Naive thymus-derived CD4-positive, alpha-beta T cell (primary cell): ENCODE measurements at regions not wholly inside any gene's neighbourhood (a gene's known extent, or its start where the extent isn't known, plus 50 kb on each side); places are given as distances from the start of the nearest gene placed in this dataset.

Source experiments
- ATAC-seq: fragments of 150-1000 bp; cut with Tn5 transposase; 2 replicates; pipeline ENCODE4 v1.10.0; 2021; ENCODE audit warnings: mild to moderate bottlenecking, moderate library complexity
- CTCF ChIA-PET: fragments of 350-600 bp; sonication (Branson Sonifier 250); formaldehyde crosslinking; loops from one replicate; lab custom pipeline; 2021; ENCODE audit warnings: antibody characterized with exemption; lab: Charles Lee
- POLR2A ChIA-PET: fragments of 350-600 bp; sonication (Branson Sonifier 250); formaldehyde crosslinking; loops from one replicate; lab custom pipeline; 2021; ENCODE audit warnings: antibody characterized with exemption, inconsistent platforms; lab: Charles Lee
- DNase-seq, 9 donors: peaks; one replicate each; pipeline versions ENCODE4 v3.0.0 to v3.0.0-alpha.2; 2020 to 2022; ENCODE audit warnings: mixed read lengths in 1 of 9
- H3K27ac ChIP-seq: one replicate; pipeline ENCODE4 v1.7.0; 2013; ENCODE audit warnings: mild to moderate bottlenecking, low read depth, low read length, moderate library complexity
- H3K27me3 ChIP-seq, 2 donors: one replicate each; pipeline ENCODE4 v1.7.0; 2013; ENCODE audit warnings: low read length in 2 of 2, mild to moderate bottlenecking in 2 of 2, moderate library complexity in 2 of 2; ENCODE audit not compliant: control insufficient read depth in 2 of 2, insufficient read depth in 2 of 2
- H3K36me3 ChIP-seq, 3 experiments: 1 replicate in 2 of 3; 2 replicates in 1 of 3; pipeline ENCODE4 v1.7.0; 2013; ENCODE audit warnings: low read length in 3 of 3, mild to moderate bottlenecking in 3 of 3, moderate library complexity in 1 of 3; ENCODE audit not compliant: insufficient read depth in 3 of 3, control insufficient read depth in 2 of 3
- H3K4me1 ChIP-seq, 2 donors: one replicate each; pipeline ENCODE4 v1.7.0; 2013; ENCODE audit warnings: low read length in 2 of 2, mild to moderate bottlenecking in 2 of 2, moderate library complexity in 1 of 2; ENCODE audit not compliant: control insufficient read depth in 2 of 2, insufficient read depth in 2 of 2
- H3K4me3 ChIP-seq: 2 replicates; pipeline ENCODE4 v1.7.0; 2013; ENCODE audit warnings: mild to moderate bottlenecking, low read length
- H3K9me3 ChIP-seq, 3 experiments: 1 replicate in 2 of 3; 2 replicates in 1 of 3; pipeline ENCODE4 v1.7.0; 2013; ENCODE audit warnings: low read length in 3 of 3; ENCODE audit not compliant: control insufficient read depth in 2 of 3
- H3K27ac Mint-ChIP-seq, 9 donors: one replicate each; pipeline ENCODE4 v1.8.0; 2020 to 2022; ENCODE audit warnings: mixed read lengths in 9 of 9, mild to moderate bottlenecking in 8 of 9, moderate library complexity in 5 of 9, inconsistent platforms in 2 of 9
- H3K27me3 Mint-ChIP-seq, 5 donors: one replicate each; pipeline ENCODE4 v1.8.0; 2021 to 2022; ENCODE audit warnings: mixed read lengths in 5 of 5, mild to moderate bottlenecking in 1 of 5
- H3K36me3 Mint-ChIP-seq, 5 donors: one replicate each; pipeline ENCODE4 v1.8.0; 2020 to 2022; ENCODE audit warnings: mixed read lengths in 5 of 5, mild to moderate bottlenecking in 3 of 5, inconsistent platforms in 1 of 5
- H3K4me1 Mint-ChIP-seq, 7 donors: one replicate each; pipeline ENCODE4 v1.8.0; 2020 to 2022; ENCODE audit warnings: mixed read lengths in 7 of 7, mild to moderate bottlenecking in 3 of 7, inconsistent platforms in 1 of 7
- H3K4me3 Mint-ChIP-seq, 10 donors: one replicate each; pipeline ENCODE4 v1.8.0; 2020 to 2022; ENCODE audit warnings: mild to moderate bottlenecking in 10 of 10, mixed read lengths in 10 of 10, moderate library complexity in 6 of 10, inconsistent platforms in 2 of 10
- H3K9me3 Mint-ChIP-seq, 11 donors: one replicate each; pipeline ENCODE4 v1.8.0; 2020 to 2022; ENCODE audit warnings: mixed read lengths in 11 of 11, mild to moderate bottlenecking in 4 of 11, inconsistent platforms in 1 of 11, moderate library complexity in 1 of 11
- intact Hi-C, 2 donors: fragments of 100-400 bp; cut with micrococcal nuclease; formaldehyde crosslinking; loops; one replicate each; pipeline ENCODE4 v1.15.1; 2023

- Histone ChIP-seq H3K27ac (no peak overlapping the region), H3K36me3 (no peaks in the 10 kb centered on the region), H3K4me1 (no peaks in the 10 kb centered on the region), H3K4me3 (no peak overlapping the region), H3K27me3 (no peaks in the 10 kb centered on the region), H3K9me3 (no peaks in the 10 kb centered on the region)
- H3K4me3 Mint-ChIP-seq = no peak overlapping the region
- ATAC-seq (no peak), DNase-seq (no peak)
- H3K4me1 Mint-ChIP-seq = no peaks in the 10 kb centered on the region
- peaks cover 0 to 7% (median 0%) of the 10 kb centered on the region in 11 donors for H3K9me3 Mint-ChIP-seq
- no peak overlapping the region for H3K27ac Mint-ChIP-seq
- intact Hi-C loops = no loop called here
- CTCF ChIA-PET = no interaction called here
- POLR2A ChIA-PET = no interaction called here
- no peaks in the 10 kb centered on the region for H3K36me3 Mint-ChIP-seq
- H3K27me3 Mint-ChIP-seq = peaks cover 0 to 4% (median 0%) of the 10 kb centered on the region in 5 donors
These were observed 612.5 kb upstream of the TMEM132C start for GRCh38 chr12:127654383-127654985.

DNA sequence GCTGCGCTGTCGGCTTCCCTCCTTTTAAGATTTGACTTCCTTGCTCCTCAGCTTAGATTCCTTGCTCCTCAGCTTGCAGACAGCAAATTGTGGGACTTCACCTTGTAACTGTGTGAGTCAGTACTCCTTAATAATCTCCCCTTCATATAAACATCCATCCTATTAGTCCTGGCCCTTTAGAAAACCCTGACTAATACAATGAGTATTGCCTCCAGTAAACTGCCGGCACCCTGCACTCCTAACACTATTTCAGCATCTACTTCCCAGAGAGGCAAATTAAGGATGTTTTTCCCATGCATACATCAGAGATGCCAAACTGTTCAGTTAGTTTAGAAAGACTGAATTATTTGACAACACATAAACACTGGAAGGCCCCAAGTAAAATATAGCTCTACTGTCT is 611.3 kb upstream of the TMEM132C start:
- Histone ChIP-seq H3K9me3 (no peaks in the 10 kb centered on the region), H3K27me3 (no peaks in the 10 kb centered on the region), H3K27ac (no peak overlapping the region), H3K36me3 (no peaks in the 10 kb centered on the region), H3K4me3 (no peak overlapping the region), H3K4me1 (no peaks in the 10 kb centered on the region)
- DNase-seq = no peak
- H3K9me3 Mint-ChIP-seq = peaks cover 0 to 7% (median 0%) of the 10 kb centered on the region in 11 donors
- intact Hi-C loops = no loop called here
- H3K27me3 Mint-ChIP-seq = peaks cover 0 to 4% (median 0%) of the 10 kb centered on the region in 5 donors
- H3K4me1 Mint-ChIP-seq = no peaks in the 10 kb centered on the region
- H3K4me3 Mint-ChIP-seq = no peak overlapping the region
- CTCF ChIA-PET = no interaction called here
- no peak overlapping the region for H3K27ac Mint-ChIP-seq
- POLR2A ChIA-PET = no interaction called here
- no peak for ATAC-seq
- no peaks in the 10 kb centered on the region for H3K36me3 Mint-ChIP-seq

- intact Hi-C loops = no loop called here
- no peaks in the 10 kb centered on the region for H3K4me1 Mint-ChIP-seq
- ATAC-seq (no peak), DNase-seq (no peak)
- ChIA-PET POLR2A (no interaction called here), CTCF (no interaction called here)
- no peaks in the 10 kb centered on the region for H3K36me3 Mint-ChIP-seq
- Histone ChIP-seq H3K27me3 (no peaks in the 10 kb centered on the region), H3K9me3 (no peaks in the 10 kb centered on the region), H3K36me3 (no peaks in the 10 kb centered on the region), H3K4me1 (no peaks in the 10 kb centered on the region), H3K27ac (no peak overlapping the region), H3K4me3 (no peak overlapping the region)
- H3K9me3 Mint-ChIP-seq = peaks cover 0 to 4% (median 0%) of the 10 kb centered on the region in 11 donors
- no peak overlapping the region for H3K27ac Mint-ChIP-seq
- H3K4me3 Mint-ChIP-seq = no peak overlapping the region
- peaks cover 0 to 4% (median 0%) of the 10 kb centered on the region in 5 donors for H3K27me3 Mint-ChIP-seq
These were observed 610.7 kb upstream of the TMEM132C start for GRCh38 chr12:127656266-127656665.

GRCh38 chr12:127657036-127657435 is 609.9 kb upstream of the TMEM132C start:
- Histone ChIP-seq H3K9me3 (no peaks in the 10 kb centered on the region), H3K27me3 (no peaks in the 10 kb centered on the region), H3K4me1 (no peaks in the 10 kb centered on the region), H3K36me3 (no peaks in the 10 kb centered on the region), H3K27ac (no peak overlapping the region), H3K4me3 (no peak overlapping the region)
- no peak for ATAC-seq
- Mint-ChIP-seq H3K9me3 (peaks cover 0 to 3% (median 0%) of the 10 kb centered on the region in 11 donors), H3K4me1 (no peaks in the 10 kb centered on the region), H3K27ac (no peak overlapping the region), H3K27me3 (peaks cover 0 to 4% (median 0%) of the 10 kb centered on the region in 5 donors), H3K36me3 (no peaks in the 10 kb centered on the region), H3K4me3 (no peak overlapping the region)
- intact Hi-C loops = no loop called here
- ChIA-PET CTCF (no interaction called here), POLR2A (no interaction called here)
- no peak for DNase-seq

DNA sequence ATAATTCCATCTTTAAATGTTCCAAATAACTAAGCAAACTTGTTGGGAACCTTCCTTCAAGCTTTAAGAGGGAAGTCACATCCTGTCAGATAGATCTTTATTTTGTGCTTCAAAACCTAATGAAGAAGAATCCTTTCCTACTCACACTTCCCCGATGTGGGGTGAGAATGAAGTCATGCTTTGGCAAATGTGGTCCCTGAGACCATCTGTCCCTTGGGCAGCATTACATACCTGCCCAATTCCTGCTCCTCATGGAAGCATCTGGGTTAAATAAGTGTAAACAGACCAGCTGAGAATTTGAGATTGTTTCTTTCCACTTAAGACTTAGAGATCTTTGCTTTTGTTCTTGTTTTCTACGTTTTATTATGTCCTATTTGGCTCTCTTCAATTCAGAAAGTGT is 606.0 kb upstream of the TMEM132C start:
- peaks cover 0 to 9% (median 0%) of the 10 kb centered on the region in 11 donors for H3K9me3 Mint-ChIP-seq
- Histone ChIP-seq H3K36me3 (no peaks in the 10 kb centered on the region), H3K9me3 (no peaks in the 10 kb centered on the region), H3K4me3 (no peak overlapping the region), H3K4me1 (no peaks in the 10 kb centered on the region), H3K27me3 (no peaks in the 10 kb centered on the region), H3K27ac (no peak overlapping the region)
- H3K27me3 Mint-ChIP-seq = peaks cover 0 to 11% (median 0%) of the 10 kb centered on the region in 5 donors
- ChIA-PET CTCF (no interaction called here), POLR2A (no interaction called here)
- no peak overlapping the region for H3K4me3 Mint-ChIP-seq
- no peak overlapping the region for H3K27ac Mint-ChIP-seq
- intact Hi-C loops = no loop called here
- no peaks in the 10 kb centered on the region for H3K36me3 Mint-ChIP-seq
- DNase-seq (no peak), ATAC-seq (no peak)
- no peaks in the 10 kb centered on the region for H3K4me1 Mint-ChIP-seq

- ATAC-seq (no peak), DNase-seq (no peak)
- H3K36me3 Mint-ChIP-seq = no peaks in the 10 kb centered on the region
- Histone ChIP-seq H3K36me3 (no peaks in the 10 kb centered on the region), H3K27me3 (no peaks in the 10 kb centered on the region), H3K4me3 (no peak overlapping the region), H3K9me3 (no peaks in the 10 kb centered on the region), H3K4me1 (no peaks in the 10 kb centered on the region), H3K27ac (no peak overlapping the region)
- no peak overlapping the region for H3K4me3 Mint-ChIP-seq
- peaks cover 0 to 7% (median 0%) of the 10 kb centered on the region in 5 donors for H3K27me3 Mint-ChIP-seq
- intact Hi-C loops = no loop called here
- peak overlapping the region in 1 of 9 donors; percentile 20 for H3K27ac Mint-ChIP-seq
- CTCF ChIA-PET = no interaction called here
- H3K9me3 Mint-ChIP-seq = peaks cover 0 to 6% (median 0%) of the 10 kb centered on the region in 11 donors
- H3K4me1 Mint-ChIP-seq = no peaks in the 10 kb centered on the region
- POLR2A ChIA-PET = no interaction called here
These were observed 603.3 kb upstream of the TMEM132C start for GRCh38 chr12:127663716-127664115.

DNA sequence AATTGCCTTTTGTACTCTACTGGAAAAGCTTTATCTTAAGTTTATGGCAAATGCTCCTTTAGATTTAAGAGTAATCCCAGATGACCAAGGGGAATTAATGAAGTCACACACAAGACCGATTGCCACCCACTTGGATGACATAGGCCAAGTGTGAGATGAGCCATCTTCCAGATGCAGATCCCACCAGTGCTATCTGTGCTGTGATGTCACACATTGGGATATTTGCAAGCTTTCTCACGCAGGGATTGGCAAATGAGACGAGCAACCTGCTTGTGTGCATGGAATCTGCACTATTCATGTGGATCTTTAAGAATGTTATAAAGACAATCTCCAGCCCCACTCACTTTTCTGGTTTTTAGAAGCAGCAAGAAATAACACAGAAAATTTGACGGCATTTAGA is 602.1 kb upstream of the TMEM132C start:
- Histone ChIP-seq H3K4me1 (no peaks in the 10 kb centered on the region), H3K27ac (no peak overlapping the region), H3K9me3 (no peaks in the 10 kb centered on the region), H3K4me3 (no peak overlapping the region), H3K36me3 (no peaks in the 10 kb centered on the region), H3K27me3 (no peaks in the 10 kb centered on the region)
- CTCF ChIA-PET = no interaction called here
- Mint-ChIP-seq H3K4me3 (no peak overlapping the region), H3K9me3 (peaks cover 0 to 10% (median 0%) of the 10 kb centered on the region in 11 donors), H3K36me3 (no peaks in the 10 kb centered on the region), H3K27ac (no peak overlapping the region), H3K4me1 (no peaks in the 10 kb centered on the region), H3K27me3 (peaks cover 0 to 7% (median 0%) of the 10 kb centered on the region in 5 donors)
- no peak for ATAC-seq
- intact Hi-C loops = no loop called here
- no peak for DNase-seq
- POLR2A ChIA-PET = no interaction called here
